HG03135 (cell line): ENCODE measurements at regions not wholly inside any gene's neighbourhood (a gene's known extent, or its start where the extent isn't known, plus 50 kb on each side); places are given as distances from the start of the nearest gene placed in this dataset.
"Not testable (repeated sequence)": the region's sequence is repeated elsewhere in the genome, so short reads cannot be mapped to it uniquely, and the experiment has no call there.

Experiments used
- ATAC-seq: cut with Tn5 transposase; IDR thresholded peaks from one replicate; pipeline ENCODE4 v1.9.1; 2021; ENCODE audit warnings: mild to moderate bottlenecking, moderate library complexity; ENCODE audit not compliant: unreplicated experiment

DNA sequence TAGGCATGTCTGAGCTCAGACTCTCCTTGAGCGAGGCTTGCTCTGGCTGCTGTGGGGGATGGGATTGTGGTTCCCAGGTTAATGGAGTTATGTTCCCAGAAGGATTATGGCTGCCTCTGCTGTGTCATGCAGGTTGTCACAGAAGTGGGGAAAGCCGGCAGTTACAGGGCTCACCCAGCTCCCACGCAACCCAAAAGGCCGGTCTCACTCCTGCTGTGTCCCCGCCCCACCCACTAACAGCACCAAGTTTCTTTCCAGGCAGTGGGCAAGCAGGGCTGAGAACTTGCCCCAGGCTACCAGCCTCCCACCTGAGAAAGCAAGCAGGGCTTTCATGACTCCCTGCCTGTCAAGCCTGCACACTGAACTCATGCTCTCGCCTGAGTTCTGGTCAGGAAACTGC is 750.5 kb downstream of the FRK start:
- no peak for ATAC-seq

DNA sequence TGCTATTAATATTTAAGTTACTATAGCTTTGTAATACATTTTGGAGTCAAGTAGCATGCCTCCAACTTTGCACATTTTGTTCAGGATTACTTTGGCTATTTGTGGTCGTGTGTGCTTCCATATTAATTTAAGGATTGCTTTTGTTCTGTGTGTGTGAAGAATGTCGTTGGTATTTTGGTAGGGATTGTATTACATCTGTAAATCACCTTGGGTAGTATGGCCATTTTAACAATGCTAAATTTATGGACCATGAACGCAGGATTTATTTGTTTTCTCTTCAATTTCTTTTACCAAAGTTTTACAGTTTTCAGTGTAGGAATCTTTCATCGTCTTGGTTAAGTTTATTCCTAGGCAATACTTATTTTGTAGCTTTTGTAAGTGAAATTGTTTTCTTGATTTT is 758.0 kb downstream of the FRK start:
- ATAC-seq = no peak

DNA sequence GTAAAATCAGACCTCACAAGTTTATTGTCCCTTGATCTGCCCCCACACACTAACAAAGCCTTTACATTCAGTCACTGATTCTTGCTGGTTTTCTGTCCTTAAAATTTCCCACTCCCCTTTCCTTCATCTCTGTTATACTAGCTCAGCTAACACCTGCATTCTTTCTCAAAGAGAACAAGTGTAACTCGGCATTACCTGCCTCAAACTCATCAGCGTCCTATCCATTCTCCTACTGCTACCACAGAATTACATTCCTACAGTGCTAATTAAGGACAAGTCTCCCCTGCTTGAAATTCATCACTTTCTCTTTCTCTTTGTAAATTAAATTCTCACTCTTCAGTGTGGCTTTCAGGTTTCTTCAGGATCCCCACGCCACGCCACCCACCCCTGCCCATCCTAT is 773.2 kb downstream of the FRK start:
- no peak for ATAC-seq

DNA sequence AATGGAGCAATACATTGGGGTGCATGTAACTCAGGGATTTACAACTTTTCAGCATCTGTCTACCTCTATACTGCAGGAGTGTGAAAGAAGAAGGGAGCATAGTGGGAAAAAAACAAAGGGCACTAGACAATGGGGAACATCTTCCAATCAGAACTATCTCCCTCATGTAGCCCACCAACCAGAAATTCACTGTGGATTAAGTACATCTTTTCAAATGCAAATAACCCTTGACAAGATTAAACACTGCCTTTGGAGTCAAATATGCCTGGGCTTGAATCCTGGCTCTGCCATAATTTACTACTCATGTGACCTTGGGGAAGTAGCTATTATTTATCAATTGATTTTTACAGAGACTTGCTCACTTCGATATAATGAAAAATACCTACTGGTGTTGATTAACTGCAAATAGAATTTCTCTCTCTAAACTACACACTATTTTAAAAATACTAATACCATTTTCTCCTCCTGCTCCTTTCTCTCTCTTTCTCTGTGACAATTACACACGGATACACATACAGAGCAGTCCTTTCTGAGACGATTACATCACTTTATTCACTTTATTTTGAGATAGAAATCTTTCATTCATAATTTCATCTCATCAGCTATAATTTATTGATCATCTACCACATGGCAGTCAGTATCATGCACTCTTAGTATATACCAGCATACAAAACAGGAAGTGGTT is 783.7 kb downstream of the FRK start:
- no peak for ATAC-seq

DNA sequence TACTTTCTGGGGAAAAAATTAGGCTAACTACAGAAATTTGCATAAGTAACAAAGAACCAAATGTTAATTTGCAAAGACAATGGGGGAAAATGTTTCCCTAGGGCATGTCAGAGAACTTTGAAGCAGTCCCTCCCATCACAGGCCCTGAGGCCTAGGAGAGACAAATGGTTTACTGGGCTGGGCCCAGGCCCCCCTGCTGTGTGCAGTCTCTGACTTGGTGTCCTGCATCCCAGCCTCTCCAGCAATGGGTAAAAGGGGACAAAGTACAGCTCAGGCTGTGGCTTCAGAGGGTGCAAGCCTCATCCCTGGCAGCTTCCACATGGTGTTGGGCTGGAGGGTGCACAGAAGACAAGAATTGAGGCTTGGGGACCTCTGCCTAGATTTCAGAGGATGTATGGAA is 788.4 kb downstream of the FRK start:
- ATAC-seq = no peak

DNA sequence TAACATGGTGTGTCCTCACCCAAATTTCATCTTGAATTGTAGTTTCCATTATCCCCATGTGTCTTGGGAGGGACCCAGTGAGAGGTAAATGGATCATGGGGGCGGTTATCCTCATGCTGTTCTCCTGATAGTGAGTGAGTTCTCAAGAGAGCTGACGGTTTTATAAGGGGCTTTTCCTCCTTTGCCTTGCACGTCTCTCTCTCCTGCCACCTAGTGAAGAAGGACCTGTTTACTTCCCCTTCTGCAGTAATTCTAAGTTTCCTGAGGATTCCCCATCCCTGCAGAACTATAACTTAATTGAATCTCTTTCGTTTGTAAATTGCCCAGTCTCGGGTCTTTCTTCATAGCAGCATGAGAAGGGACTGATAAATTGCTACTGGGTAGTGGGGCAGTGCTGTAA is 789.3 kb downstream of the FRK start:
- ATAC-seq = no peak

DNA sequence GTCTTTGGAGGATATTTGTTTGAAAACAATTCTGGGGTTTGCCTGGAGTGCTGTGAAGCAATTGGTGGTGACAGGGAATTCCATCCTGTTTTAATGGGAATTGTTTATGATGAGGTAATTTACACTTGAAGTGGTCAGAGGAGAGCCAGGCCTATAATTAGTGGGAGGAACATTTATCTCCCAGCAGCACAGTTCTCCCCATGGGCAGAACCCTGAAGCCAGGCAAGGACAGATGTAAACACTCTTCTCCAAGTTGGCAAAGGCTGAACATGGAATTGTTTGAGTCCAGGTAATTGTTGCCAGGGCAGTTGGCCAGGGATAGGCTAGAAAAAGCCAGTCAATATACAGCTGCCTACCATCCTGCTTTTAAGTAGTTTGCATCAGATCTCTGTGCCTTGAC is 789.7 kb downstream of the FRK start:
- no peak for ATAC-seq

DNA sequence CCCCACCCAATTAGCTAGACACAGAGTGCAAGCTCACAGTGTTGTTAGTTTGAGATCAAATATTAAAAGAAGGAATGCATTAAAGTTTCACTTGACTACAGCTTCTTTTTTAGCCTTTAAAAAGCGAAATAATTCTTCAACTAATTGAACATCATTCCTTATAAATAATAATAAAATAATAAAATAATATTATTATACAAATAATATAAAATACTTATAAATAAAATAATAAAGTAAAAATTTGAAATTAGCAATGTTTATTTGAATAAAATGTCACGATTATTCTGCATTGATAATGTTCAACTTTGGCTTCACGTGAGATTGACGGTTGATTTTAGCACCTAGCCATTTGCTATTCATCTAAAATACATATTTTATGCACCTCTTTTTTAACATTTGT is 819.3 kb downstream of the FRK start:
- ATAC-seq = no peak

DNA sequence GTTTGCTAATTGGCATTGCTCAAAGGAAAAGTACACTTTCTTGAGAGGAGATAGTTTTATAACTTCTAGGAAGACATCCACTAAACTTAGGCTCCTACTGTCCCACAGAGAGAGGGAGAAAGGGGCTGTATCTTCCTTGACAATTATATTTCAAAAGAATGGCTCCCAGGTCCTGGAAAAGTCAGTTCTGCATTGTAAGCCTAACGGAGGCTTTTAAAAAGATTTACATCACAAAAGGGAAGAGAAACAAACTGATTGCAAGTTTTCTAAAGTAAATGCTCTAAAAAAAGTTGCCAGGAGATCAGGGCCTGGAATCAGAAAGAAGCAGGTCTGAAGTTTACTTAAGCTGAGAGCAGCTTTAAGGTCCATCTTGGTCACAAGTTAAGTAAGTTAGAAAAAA is 839.5 kb downstream of the FRK start:
- no peak for ATAC-seq

DNA sequence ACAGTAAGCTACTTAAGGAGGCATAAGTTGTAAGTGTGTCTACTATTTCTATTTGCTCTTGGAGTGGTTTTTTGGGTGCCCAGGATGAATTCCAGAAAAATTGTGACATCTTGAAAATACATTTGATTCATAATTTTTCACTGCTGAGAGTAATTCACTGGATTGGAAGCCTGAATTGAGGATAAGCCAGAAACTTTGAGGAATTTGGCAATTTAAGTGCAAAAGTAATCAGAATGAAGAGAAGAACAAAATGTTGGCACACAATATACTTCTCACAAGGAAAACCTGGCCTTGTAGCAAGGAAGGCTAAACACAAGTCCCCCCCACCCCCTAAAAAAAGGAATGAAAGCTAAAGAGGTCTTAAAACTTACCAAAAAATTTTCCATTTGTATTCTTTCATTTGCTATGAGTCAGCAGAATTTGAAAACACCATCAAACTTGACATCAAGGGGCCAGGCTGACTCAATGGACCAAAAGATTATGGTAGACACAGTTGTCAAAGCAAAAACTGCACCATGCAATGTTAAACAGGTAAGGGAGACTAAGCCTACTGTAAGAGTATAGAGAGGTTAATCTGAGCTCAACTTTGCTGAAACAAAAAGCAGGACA is 840.0 kb downstream of the FRK start:
- no peak for ATAC-seq

DNA sequence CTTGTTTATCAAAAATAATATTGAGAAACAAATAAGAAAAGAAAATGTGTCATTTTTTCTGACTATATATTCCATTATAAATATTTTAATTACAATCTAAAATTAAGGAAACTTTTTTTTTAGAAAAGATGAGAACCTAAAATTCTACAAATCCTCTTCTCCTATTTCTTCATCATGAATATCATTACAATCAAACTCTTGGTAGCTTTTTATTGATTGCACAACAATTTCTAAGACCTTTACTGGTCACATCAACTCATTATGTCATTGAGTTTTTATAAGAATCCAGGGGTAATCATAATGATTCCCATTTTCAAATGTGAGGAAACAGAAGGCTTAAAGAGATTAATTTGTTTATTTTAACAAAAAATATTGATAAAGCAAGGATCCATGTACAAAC is 841.0 kb downstream of the FRK start:
- no peak for ATAC-seq

DNA sequence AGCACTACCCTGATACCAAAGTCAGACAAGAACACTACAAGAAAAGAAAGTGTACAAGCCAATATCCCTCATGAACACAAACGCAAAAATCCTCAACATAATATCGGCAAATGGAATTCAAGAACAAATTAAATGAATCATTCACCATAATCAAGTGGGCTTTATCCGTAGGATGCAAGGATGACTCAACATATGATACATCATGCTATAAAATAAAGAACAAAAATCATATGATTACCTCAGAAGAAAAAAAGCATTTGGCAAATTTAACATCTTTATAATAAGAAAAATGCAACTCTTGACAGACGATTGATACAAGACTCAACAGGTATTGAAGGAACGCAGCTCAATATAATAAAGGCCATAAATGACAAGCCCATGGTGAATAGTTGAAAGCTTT is 843.9 kb downstream of the FRK start:
- no peak for ATAC-seq

DNA sequence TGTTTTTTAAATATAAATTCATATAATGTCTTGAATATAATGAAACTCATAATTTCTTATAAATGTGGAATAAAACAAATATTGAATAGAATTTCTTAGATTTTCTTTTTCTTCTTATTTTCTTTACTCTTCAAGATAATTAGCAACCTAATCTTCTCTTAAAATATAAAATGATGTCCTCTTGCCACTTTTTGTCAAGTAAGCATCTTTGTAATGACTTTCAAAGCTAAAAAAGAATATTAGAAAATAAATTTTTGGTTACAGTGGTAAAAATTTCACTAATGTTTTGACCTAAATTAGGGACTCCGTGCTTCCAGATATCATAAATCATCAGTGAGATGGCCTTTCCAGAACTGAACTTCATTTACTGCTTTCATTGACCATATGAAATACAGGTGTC is 846.4 kb downstream of the FRK start:
- ATAC-seq = no peak

DNA sequence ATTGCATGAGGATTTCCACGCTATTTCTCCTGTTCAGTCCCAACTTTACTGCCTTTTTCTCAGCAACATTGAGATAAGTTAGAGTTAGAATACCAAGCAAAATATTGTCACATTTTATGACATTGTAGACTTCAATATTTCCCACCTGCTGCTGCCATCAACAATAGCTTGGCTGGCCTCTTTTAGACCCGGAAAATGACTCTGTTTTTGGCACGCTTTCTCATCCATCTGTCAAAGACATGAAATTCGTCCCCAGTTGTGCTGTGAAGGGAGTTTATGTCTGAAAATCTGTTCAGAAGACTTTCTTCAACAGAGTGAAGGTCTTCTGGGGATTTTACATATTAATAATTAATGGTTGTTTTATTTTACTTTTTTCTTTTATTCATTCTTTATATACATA is 857.3 kb downstream of the FRK start:
- ATAC-seq = no peak

DNA sequence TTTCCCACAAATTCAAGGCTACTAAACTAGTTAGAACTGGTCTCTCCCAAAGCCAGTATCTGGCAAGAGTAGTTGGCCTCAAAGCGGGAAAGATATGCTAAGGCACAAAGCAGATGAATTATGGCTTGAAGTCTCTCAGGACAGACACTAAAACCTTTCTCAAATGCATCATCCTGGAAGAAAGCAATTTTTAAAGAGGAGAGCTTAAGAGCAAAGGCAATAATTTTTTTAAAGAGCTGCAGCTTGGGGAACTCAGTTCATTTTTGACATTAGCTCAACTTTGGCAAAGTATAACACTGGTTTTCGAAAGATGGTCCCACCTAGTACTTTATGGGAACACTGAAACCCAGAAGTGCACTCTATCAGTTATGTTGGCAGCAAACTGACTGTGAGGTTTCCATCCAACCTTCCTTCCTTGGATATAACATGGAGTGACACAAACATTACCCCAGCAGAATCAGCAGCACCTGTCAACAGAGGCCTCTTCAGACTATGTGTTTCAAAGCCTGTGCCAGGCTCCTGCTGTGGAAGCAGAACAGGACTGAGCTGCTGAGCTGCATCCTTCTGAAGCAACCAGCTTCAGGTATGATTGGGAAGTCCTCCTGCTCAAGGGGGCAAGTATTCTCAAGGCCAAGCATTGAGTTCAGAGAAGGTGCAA is 852.3 kb upstream of the HS3ST5 start:
- ATAC-seq = no peak

DNA sequence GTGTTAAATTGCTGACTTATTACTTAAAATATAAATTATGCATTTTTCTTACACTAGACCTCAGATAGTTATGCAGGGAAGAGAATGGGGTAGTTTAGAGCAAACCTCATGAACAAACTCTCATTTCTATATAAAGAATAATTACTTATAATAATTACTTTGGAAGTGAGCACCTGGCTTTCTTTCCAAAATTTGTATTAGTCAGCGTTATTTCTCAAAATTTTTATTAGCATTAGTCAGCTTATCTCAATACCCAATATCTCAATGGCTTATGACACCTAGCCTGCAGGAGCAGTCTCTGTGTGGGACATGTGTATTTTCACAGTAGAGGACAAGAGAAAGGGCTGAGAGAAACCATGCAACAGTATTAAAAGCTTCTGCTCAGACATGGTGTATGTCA is 849.2 kb upstream of the HS3ST5 start:
- ATAC-seq = no peak

DNA sequence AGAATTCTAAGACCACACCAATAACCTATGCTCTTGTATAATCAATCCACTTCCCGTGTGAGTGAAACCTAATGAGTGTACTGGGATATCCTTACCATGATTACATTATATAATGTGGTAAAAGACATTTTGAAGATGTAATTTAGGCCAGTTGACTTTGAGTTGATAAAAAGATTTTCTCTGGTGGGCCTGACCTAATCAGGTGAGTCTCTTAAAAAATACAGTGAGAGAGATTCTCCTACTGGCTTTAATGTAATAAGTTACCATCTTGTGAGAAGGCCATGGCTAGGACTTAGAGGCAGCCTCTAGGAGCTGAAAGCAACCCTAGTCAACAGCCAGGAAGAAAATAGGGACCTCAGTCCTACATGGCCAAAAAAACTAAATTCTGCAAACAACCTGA is 847.7 kb upstream of the HS3ST5 start:
- no peak for ATAC-seq

DNA sequence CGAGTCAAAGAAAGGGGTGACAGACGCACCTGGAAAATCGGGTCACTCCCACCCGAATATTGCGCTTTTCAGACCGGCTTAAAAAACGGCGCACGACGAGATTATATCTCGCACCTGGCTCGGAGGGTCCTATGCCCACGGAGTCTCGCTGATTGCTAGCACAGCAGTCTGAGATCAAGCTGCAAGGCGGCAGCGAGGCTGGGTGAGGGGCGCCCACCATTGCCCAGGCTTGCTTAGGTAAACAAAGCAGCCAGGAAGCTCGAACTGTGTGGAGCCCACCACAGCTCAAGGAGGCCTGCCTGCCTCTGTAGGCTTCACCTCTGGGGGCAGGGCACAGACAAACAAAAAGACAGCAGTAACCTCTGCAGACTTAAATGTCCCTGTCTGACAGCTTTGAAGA is 832.6 kb upstream of the HS3ST5 start:
- ATAC-seq = not testable (repeated sequence)

DNA sequence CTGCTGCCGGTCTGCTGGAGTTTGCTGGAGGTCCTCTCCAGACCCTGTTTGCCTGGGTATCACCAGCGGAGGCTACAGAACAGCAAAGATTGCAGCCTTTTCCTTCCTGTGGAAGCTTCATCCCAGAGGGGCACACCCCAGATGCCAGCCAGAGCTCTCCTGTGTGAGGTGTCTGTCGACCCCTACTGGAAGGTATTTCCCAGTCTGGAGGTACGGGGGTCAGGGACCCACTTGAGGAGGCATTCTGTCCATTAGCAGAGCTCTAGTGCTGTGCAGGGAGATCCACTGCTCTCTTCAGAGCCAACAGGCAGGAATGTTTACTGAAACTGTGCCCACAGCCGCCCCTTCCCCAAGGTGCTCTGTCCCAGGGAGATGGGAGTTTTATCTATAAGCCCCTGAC is 823.1 kb upstream of the HS3ST5 start:
- ATAC-seq = not testable (repeated sequence)

DNA sequence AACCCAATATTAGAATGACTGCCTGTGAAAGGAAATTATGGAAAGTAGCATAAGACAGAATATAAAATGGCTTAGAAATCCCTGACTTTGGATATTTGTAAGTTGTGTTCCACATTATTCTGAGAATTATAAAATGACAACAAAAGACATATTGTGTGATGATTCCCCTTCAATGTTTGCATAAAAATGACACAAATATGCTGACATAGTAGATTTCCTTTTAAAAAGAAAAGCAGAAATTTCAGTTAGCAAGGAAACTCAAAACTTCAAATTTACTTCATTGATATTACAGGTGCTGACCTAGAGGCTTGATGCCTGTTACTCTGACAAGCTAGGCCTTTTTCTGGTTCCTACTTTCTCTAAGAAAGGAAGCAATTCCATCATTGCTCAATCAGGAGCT is 816.9 kb upstream of the HS3ST5 start:
- ATAC-seq = no peak

DNA sequence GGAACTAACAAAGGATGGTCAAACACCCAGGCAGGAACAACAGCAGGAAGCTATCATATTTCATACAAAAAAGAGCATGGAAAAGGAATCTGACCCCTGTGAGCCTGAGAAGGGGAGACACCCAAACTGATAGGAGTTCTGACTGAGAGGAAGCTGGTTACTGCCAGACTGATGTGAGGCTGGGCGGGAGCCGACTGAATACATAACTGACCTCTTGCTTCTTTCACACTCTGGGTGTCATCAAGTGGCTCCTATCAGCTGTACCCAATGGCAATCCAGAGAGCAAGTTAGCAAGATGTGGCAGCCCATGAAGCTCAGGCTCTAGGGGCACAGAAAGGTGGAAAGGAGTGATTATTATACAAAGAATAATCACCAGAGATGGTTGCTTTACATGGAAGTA is 795.1 kb upstream of the HS3ST5 start:
- ATAC-seq = no peak

DNA sequence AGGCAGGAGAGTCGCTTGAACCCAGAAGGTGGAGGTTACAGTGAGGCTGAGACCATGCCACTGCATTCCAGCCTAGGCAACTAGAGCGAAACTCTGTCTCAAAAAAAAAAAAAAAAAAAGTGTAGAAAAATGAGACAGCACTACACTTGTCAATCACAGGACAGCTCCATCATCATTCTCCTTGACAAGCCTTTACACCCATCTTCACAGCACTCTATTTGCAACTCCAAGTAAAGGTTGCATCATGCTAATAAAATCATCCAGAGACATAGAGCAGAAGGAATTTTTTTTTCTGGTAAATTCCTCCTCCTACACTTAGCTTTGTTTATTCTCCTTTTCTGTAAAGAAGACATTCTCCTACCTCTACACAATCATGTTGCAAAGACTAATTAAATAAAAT is 791.0 kb upstream of the HS3ST5 start:
- no peak for ATAC-seq
